IPS-NIHi7 (cell line): ENCODE measurements at regions not wholly inside any gene's neighbourhood (a gene's known extent, or its start where the extent isn't known, plus 50 kb on each side); places are given as distances from the start of the nearest gene placed in this dataset.

ENCODE experiments used
- DNase-seq: peaks from one replicate; pipeline ENCODE4 v3.0.0; 2012; ENCODE audit warnings: mixed read lengths; ENCODE audit errors: extremely low spot score

GRCh38 chr10:81019029-81019890, 481.6 kb downstream of the SH2D4B start:
- DNase-seq, result peak; percentile 64

DNA sequence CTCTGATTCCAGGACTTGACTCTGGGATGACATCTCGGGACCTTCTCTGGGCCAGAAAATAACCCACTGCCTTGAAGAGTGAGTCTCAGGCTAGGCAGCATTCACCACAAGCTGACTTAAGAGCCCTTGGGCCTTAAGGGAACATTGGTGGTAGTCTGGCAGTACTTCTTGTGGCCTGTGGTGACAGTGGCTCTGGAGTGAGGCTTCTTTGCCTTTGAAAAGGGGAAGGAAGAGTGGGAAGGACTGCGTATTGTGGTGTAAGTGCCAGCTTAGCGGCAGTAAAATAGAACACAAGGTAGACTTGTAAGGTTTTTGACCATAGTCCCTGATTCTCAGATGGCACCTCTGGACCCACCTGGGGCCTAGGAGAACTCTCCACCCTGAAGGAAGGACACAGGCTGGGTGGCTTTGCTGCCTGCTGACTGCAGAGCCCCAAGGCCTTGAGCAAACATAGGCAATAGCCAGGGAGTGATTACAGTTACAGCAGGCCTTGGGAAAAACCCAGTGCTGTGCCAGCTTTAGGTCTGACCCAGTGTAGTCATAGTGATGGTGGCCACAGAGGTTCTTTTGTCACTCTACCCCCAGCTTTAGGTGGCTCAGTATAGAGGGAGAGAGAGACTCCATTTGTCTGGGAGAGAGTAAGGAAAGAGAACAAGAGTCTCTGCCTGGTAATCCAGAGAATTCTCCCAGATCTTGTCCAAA, 483.9 kb downstream of the SH2D4B start:
- no peak for DNase-seq

- no peak for DNase-seq
Measured at GRCh38 chr10:81026591-81026990, 488.9 kb downstream of the SH2D4B start.

DNA sequence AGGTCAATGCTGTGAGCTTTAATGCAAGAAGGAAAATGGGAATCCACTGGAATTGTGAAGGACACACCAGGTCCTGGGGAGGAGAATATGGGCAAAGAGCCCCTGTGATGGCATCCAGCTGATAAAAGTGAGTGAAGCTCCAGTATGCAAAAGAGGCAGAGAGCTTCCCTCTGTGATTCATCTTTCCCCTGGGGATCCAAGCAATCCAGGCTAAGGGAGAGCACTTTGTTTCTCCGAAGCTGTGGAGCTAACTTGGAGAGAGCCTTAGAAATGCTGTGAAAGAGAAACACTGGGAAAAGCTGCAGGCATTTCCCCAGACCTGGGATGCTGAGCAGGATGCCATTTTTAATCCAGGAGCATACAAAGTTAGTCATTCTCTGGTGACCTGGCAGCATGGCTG, 489.5 kb downstream of the SH2D4B start:
- no peak for DNase-seq

GRCh38 chr10:81027706-81028105, 490.0 kb downstream of the SH2D4B start:
- DNase-seq, result no peak

DNA sequence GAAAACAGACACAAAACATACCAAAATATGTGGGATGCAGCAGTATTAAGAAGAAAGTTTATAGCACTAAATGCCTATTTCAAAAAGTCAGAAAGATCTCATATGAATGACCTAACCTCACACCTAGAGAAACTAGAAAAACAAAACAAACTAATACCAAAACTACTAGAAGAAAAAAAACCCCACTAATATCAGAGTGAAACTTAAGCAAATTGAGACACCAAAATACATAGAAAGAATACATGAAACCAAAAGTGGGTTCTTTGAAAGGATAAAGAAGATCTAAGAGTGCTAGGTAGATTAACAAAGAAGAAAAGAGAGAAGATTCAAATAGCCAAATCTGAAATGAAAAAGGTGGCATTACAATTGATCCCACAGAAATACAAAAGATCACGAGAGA, 494.1 kb downstream of the SH2D4B start:
- DNase-seq, result no peak

DNA sequence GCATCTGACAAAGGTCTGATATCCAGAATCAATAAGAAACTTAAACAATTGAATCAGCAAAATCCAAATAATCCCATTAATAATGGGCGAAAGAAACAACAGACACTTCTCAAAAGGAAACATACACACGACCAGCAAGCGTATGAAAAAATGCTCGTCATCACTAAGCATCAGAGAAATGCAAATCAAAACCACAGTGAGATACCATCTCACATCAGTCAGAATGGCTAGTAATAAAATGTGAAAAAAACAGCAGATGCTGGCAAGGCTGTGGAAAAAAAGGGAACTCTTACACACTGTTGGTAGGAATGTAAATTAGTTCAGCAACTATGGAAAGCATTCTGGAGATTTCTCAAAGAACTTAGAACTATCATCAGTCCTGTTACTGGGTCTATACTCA, 496.7 kb downstream of the SH2D4B start:
- no peak for DNase-seq

GRCh38 chr10:81036257-81036656, 498.6 kb downstream of the SH2D4B start:
- DNase-seq, result no peak

- DNase-seq, result no peak
Measured at GRCh38 chr10:81040031-81040430, 502.3 kb downstream of the SH2D4B start.

DNA sequence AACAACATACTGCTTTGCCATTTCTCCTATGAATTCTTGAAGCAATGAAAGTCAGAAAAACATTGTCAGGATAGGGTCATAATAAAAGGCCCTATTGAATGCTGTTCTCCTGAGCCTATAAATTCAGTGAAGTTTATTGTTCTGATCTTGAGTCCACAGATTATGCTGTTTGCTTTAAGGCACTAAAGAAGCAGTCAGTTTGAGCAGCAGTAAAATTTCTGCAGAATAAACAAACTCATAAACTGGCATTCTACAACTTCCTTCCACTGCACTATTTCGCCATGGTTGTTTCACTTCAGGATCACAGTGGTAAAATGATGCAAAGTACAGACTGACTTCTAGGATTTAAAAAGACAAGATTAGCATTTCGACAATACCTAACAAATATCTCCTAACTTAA, 503.2 kb downstream of the SH2D4B start:
- no peak for DNase-seq

DNA sequence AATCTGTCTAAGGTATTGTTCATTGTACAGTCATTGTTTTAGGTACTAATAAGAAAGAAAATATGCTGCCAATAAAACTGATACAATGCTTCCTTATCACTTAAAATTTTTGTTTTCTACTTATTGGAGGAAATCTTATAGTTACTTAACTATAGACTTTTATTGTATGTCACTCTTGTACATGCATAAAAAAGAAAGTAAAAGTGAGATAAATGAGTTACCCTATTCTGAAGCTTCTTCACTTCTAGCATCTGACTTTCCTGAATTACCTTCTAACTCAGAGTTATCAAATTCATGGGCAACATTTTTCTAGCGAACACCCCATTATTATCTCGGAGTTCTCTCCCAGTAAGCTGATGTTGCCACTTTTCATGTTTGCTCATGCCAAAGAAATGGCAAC, 504.9 kb downstream of the SH2D4B start:
- no peak for DNase-seq

DNA sequence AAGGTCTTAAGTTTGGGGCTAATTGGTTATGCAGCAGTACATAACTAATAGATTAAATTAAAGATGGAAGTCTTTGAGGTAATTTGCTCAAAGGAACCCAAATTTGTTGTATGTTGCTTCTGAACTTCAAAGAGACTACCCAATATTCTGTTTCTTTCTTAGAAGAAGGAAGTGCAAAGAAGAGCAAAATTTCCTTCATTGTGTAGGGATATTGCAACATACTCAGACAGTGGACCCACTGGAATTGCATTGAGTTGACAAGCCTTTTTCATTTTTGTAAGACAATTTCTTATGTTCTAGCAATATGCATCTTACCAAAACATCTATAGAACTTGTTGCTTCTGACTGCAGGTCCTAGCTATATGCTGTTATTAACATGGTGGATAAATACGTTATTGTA, 527.8 kb downstream of the SH2D4B start:
- no peak for DNase-seq

DNA sequence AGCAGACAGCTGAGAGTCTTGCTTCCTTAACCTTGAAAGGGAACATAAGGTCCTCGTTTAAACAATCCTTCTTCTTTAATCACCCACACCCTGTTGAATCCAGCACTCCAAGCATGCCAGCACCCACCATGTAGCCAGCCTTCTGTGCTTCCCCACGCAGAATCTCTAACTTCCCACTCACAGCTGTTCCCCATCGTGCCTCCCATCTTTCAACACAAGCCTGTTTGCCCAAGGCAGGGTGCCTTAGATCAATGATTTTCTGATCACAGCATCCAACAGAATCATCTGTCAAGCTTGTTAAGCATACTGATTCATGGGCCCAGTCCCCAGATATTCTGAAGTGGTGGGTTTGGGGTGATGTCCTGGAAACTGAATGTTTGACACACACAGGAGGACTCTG, 530.8 kb downstream of the SH2D4B start:
- no peak for DNase-seq

DNA sequence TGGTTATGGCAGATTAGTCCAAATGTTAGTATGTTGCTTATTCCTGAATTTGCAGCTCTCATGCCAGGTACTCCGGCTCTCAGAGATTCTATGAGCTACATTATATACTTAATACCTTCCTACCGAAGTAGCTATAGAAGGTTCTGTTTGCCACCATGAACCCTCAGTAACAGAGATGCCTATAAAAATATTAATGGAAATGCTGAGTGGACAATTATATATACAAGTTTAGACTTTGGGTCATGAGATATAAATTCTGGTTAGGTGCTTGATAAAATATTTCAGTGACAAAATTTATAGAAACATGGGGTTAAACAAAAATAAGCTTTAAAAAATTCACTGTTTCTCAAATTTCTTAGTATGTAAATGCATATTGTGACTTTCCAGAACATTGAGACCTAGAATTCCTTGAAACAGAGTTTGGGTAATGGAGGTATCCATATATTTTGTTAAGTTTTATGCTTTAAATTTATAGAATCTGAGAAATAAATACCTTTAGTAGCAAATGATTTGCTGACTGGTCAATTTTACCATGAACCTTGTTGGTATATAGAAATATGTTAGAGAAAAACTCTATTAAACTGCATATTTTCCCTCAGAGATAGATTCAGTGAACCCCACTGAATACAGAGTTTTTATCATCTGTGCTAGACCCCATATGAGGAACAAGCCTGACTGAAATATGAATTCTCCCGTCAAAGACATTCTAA, 533.5 kb downstream of the SH2D4B start:
- no peak for DNase-seq

DNA sequence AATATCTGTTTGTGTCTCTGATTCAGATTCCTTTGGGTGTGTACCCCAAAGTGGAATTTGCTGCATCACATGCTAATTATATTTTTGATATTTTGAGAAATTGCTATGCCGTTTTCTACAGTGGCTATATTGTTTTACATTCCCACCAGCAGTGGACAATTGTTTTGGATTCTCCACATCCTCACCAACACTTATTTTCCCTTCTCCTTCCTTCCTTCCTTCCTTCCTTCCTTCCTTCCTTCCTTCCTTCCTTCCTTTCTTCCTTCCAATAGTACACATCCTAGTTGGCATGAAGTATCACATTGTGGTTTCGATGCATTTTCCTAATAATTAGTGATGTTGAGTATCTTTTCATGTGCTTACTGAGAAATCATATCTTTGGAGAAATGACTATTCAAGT, 535.5 kb downstream of the SH2D4B start:
- DNase-seq, result no peak

GRCh38 chr10:81081887-81082620, 544.4 kb downstream of the SH2D4B start:
- peak; percentile 46 for DNase-seq

GRCh38 chr10:81082621-81083376, 545.1 kb downstream of the SH2D4B start:
- no peak for DNase-seq

GRCh38 chr10:81093056-81093455, 555.4 kb downstream of the SH2D4B start:
- no peak for DNase-seq

GRCh38 chr10:81095238-81095637, 557.5 kb downstream of the SH2D4B start:
- DNase-seq, result no peak

GRCh38 chr10:81096558-81096957, 558.9 kb downstream of the SH2D4B start:
- no peak for DNase-seq

GRCh38 chr10:81101062-81101461, 563.4 kb downstream of the SH2D4B start:
- no peak for DNase-seq
